ENCODE measurements at regions not wholly inside any gene's neighbourhood (a gene's known extent, or its start where the extent isn't known, plus 50 kb on each side); places are given as distances from the start of the nearest gene placed in this dataset.
A peak's percentile ranks its signal among the peaks of the same experiment; 100 is the strongest.
"Not testable (repeated sequence)": the region's sequence is repeated elsewhere in the genome, so short reads cannot be mapped to it uniquely, and the experiment has no call there.

GRCh38 chrX:65883556-65883955 is 156.3 kb downstream of the VSIG4 start:
- DNase-seq (ENCODE audit: low spot score): no peak

DNA sequence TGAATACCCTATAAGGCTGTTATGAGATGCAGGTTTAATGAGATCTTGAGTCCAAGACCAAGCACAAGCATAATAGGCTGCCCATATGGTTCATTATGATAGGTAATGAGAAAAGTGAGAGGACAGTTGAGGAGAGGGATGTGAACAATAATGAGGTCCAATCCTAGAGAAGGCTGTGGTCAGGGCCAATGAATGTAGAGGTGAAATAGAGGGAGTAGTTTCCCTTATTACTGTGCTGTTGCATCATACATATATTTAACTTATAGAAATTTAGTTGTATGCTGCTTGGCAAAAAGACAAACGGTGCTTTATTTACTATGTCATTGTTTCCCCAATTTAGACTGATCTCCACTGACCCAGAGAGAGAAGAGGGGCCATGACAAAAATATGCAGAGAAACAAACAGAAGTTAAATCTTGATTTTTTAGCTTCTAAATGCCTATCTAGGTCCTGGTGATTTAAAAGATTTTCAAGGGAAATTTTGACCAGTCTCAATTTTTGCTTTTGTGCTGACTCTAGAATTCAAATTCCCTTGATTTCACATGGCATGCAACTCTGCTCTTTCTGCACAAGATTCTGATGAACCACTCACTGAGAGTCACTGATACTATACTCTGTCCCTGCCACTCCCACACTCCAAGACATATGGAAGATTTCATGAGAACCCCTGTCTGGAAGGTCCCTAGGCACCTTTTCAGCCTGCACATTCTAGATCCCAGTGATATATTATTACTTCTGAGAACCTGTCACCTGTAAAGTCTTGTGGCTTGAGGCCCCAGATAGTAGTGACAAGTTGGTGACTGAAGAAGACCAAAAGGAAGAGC is 159.7 kb downstream of the VSIG4 start:
- no peak for DNase-seq (ENCODE audit: low spot score)

GRCh38 chrX:65878456-65878855 is 161.4 kb downstream of the VSIG4 start:
- DNase-seq (ENCODE audit: low spot score): no peak

GRCh38 chrX:65877953-65878352 is 161.9 kb downstream of the VSIG4 start:
- DNase-seq (ENCODE audit: low spot score): no peak

DNA sequence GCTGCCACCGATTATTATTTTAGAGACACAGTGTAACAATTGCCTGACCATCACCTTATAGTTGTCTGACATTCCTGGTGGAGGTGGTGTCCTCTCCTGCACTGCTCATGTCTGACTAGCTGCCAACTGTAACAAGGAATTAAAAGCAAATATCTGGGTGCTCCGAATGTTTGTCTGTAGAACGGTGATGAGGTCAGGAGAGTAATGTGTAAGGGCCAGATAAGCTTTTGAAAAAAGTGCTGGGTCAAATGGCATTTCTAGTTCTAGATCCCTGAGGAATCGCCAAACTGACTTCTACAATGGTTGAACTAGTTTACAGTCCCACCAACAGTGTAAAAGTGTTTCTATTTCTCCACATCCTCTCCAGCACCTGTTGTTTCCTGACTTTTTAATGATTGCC is 164.3 kb downstream of the VSIG4 start:
- not testable (repeated sequence) for DNase-seq (ENCODE audit: low spot score)

DNA sequence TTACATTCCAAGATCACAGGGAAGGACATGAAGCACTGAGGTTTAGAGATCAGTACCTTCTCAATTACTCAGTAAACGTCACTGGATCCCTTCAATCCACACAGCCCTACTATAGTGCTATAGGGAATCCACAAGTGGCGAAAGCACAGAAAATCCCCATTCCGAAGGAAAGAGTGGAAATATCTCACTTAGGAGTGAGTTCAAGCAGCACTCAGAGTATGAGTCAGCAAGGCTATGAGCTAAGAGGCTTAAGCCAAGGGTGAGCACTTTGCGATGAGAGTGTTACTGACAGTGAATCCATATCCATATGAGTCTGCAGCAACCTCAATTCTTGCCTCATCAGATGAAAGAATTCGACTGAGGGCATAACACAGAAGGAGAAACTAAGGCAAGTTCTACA is 165.1 kb downstream of the VSIG4 start:
- no peak for DNase-seq (ENCODE audit: low spot score)

- DNase-seq (ENCODE audit: low spot score): no peak
Observed at GRCh38 chrX:65874110-65874509, 165.8 kb downstream of the VSIG4 start.

GRCh38 chrX:65873385-65873784 is 166.5 kb downstream of the VSIG4 start:
- DNase-seq (ENCODE audit: low spot score): no peak

DNA sequence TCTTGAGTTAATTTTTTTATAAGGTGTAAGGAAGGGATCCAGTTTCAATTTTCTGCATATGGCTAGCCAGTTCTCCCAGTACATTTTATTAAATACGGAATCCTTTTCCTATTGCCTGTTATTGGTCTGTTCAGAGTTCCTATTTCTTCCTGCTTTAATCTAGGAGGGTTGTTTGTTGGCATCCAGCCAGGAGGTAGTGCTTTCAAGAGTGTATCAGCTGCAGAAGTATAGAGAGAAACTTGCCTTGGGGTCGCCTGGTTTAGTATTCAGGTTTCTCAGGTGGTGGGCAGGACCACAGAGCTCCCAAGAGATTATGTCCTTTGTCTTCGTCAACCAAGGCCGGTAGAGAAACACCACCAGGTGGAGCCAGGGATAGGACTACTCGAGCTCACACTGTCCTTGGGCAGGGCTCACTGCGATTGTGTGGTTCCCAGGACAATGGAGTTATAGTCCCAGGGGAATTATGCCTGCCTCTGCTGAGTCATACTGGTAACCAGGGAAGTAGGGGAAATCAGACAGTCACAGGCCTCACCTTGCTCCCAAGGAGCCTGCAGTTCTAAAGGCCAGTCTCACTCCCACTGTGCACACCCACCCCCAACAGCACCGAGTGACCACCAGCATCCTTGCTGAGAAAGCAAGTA is 168.1 kb downstream of the VSIG4 start:
- peak; percentile 18 for DNase-seq (ENCODE audit: low spot score)

DNA sequence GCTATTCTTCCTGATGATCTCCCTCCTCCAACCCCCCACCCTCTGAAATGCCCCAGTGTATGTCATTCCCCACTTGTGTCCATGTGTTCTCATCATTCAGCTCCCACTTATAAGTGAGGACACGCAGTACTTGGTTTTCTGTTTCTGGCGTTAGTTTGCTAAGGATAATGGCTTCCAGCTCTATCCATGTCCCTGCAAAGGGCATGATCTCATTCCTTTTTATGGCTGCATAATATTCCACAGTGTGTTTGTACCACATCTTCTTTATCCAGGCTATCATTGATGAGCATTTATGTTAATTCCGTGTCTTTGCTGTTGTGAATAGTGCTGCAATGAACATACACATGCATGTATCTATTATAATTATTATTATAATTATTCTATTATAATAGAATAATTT is 169.3 kb downstream of the VSIG4 start:
- not testable (repeated sequence) for DNase-seq (ENCODE audit: low spot score)

- DNase-seq (ENCODE audit: low spot score): no peak
Observed at GRCh38 chrX:65866773-65867172, 173.1 kb downstream of the VSIG4 start.

- no peak for DNase-seq (ENCODE audit: low spot score)
Observed at GRCh38 chrX:65866146-65866545, 173.7 kb downstream of the VSIG4 start.

GRCh38 chrX:65862638-65863037 is 177.2 kb downstream of the VSIG4 start:
- no peak for DNase-seq (ENCODE audit: low spot score)

DNA sequence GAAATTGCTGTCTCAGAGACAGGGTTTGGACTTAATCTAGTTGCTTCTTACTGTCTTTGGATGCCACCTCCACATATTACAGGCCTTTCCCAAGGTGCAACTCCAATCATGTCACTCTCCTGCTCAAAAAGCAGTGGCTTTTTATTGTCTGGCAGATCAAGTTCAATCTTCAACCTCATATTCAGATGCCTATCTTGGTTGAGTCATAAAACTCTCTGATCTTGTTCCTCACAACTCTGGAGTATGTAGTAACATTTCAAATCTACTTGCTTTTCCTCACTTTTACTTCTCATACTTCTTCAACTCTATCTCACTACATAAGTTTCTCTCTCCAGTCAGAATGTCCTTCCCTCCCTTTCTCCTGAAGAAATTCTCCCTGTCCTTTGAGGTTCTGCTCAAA is 180.6 kb downstream of the VSIG4 start:
- no peak for DNase-seq (ENCODE audit: low spot score)

- not testable (repeated sequence) for DNase-seq (ENCODE audit: low spot score)
Observed at GRCh38 chrX:65854437-65854836, 185.4 kb downstream of the VSIG4 start.

DNA sequence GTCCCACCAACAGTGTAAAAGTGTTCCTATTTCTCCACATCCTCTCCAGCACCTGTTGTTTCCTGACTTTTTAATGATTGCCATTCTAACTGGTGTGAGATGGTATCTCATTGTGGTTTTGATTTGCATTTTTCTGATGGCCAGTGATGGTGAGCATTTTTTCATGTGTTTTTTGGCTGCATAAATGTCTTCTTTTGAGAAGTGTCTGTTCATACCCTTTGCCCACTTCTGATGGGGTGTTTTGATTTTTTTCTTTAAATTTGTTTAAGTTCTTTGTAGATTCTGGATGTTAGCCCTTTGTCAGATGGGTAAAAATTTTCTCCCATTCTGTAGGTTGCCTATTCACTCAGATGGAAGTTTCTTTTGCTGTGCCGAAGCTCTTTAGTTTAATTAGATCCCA is 183.9 kb downstream of the MSN start:
- DNase-seq (ENCODE audit: low spot score): not testable (repeated sequence)

DNA sequence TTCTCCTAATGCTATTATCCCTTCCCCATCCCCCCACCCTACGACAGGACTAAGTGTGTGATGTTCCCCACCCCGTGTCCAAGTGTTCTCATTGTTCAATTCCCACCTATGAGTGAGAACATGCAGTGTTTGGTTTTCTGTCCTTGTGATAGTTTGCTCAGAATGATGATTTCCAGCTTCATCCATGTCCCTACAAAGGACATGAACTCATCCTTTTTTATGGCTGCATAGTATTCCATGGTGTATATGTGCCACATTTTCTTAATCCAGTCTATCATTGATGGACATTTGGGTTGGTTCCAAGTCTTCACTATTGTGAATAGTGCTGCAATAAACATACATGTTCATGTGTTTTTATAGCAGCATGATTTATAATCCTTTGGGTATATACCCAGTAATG is 183.4 kb downstream of the MSN start:
- not testable (repeated sequence) for DNase-seq (ENCODE audit: low spot score)

GRCh38 chrX:65846974-65847373 is 179.5 kb downstream of the MSN start:
- no peak for DNase-seq (ENCODE audit: low spot score)

DNA sequence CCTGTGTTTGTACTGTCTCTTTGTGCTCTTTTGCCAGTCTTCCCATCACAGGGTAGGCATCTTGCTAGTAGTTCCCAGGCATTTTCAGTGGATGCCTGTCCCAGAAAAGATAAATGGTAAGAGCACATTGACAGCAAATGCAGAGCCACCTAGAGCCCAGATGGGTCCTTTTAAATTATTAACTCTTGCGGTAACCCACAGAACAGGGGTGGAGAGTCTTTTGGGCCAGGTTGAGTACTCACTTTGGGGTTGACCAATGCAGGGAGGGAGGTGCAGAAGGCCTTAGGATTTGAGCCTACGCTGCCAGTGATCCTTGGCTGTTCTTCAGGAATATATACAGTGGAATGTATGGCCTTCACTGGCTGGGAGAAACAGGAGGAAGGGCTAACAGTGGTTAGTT is 173.8 kb downstream of the MSN start:
- no peak for DNase-seq (ENCODE audit: low spot score)

DNA sequence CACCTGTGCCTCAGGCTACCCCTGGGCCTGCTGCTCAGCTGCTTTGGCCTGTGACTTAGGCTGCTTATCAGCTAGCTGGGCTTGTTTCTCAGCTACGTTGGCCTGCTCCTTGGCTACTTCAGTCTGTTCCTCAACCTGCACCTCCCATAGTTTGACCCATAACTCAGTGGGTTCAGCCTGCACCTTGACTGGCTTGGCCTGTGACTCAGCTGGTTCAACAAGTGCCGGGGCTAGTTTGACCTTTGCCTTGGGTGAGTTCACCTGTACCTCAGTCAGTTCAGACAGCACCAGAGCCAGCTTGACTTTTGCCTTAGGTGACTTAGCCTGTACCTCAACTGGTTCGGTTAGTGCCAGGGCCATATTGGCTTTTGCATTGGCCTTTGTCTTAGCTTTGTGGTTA is 171.2 kb downstream of the MSN start:
- no peak for DNase-seq (ENCODE audit: low spot score)

DNA sequence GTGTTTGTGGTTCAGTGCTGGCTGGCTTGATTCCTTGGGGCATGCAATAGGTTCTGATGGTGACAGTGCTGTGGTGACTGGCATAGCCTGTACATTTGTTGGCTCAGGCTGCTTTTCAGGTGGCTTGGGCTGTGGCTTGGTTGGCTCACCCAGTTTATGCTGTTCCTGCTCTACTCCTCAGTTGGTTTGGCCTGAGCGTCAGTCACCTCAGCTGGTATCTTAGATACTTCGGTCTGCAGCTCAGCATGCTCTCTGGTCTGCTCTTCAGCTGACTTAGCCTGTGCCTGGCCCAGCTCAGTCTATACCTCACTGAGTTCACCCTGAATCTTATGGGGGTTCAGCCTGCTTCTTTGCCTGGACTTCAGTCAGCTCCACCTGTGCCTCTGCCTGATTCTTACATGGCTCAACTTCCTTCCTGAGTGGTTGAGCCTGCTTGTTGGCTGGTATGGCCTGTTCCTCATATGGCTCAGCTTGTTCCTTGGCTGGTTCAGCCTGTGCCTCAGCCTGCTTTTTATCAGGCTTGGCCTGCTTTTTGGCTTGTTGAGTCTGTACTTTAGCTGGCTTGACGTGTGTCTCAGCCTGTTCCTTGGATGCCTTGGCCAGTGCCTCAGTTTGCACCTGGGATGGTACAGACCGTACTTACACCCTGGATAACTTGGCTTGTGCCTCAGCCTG is 170.6 kb downstream of the MSN start:
- DNase-seq (ENCODE audit: low spot score): no peak

GRCh38 chrX:65831268-65831667 is 163.8 kb downstream of the MSN start:
- DNase-seq (ENCODE audit: low spot score): no peak

DNA sequence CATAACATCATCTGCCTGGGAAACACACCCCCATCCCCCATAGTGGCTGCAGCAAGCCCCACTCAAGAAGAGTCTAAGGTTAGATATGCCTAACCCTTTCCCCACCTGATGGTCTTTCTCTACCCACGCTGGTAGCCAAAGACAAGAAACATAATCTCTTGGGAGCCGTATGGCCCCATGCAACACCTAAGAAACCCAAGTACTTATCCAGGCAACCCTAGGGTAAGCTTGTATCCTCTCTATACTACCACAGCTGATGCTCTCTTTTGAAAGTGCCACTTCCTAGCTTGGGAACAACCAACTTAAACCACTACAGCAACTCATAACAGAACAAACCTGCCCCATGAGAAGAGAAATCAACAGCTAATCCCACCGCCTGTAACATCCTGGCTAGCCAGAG is 161.1 kb downstream of the MSN start:
- no peak for DNase-seq (ENCODE audit: low spot score)

Measured in mucosa of gallbladder (tissue), 1 donor.